Heart right ventricle (tissue), 16 donors: ENCODE measurements at regions not wholly inside any gene's neighbourhood (a gene's known extent, or its start where the extent isn't known, plus 50 kb on each side); places are given as distances from the start of the nearest gene placed in this dataset.

Experiments
- ATAC-seq, 8 donors: fragments of 200-7000 bp; cut with Tn5 transposase; one replicate each; pipeline ENCODE4 v1.9.1; 2020; ENCODE audit warnings: mild to moderate bottlenecking in 8 of 8, moderate library complexity in 8 of 8, moderate number of reproducible peaks in 1 of 8
- DNase-seq, 2 donors: peaks; one replicate each; pipeline ENCODE4 v3.0.0-alpha.2; 2020
- H3K27ac ChIP-seq, 10 donors: fragments of 200-600 bp; sonication (generic) in 2 of 10; one replicate each; pipeline versions ENCODE4 v1.5.0 to v1.8.0; 2020 to 2022; ENCODE audit warnings: mild to moderate bottlenecking in 3 of 10
- H3K27me3 ChIP-seq, 7 donors: fragments of 200-600 bp; one replicate each; pipeline ENCODE4 v1.8.0; 2021 to 2022; ENCODE audit warnings: mild to moderate bottlenecking in 2 of 7
- H3K36me3 ChIP-seq, 9 donors: fragments of 200-600 bp; sonication (generic) in 1 of 9; one replicate each; pipeline versions ENCODE4 v1.5.0 to v1.8.0; 2020 to 2022; ENCODE audit warnings: mild to moderate bottlenecking in 2 of 9
- H3K4me1 ChIP-seq, 9 donors: fragments of 200-600 bp; sonication (generic) in 1 of 9; one replicate each; pipeline versions ENCODE4 v1.5.0 to v1.8.0; 2020 to 2022; ENCODE audit warnings: mild to moderate bottlenecking in 4 of 9
- H3K4me3 ChIP-seq, 10 donors: fragments of 200-600 bp; sonication (generic) in 2 of 10; one replicate each; pipeline versions ENCODE4 v1.5.0 to v1.8.0; 2020 to 2022; ENCODE audit warnings: mild to moderate bottlenecking in 7 of 10, moderate library complexity in 2 of 10
- H3K9me3 ChIP-seq, 11 donors: fragments of 200-600 bp in 10 of 11; sonication (generic) in 2 of 11; one replicate each; pipeline versions ENCODE4 v1.5.0 to v1.8.0; 2013 to 2022; ENCODE audit warnings: mild to moderate bottlenecking in 2 of 11, control low read depth in 1 of 11, moderate library complexity in 1 of 11
- WGBS, 2 donors: extraction: QIAGEN DNeasy Blood & Tissue Kit; methylation state at CpG; one replicate each; pipeline ENCODE4 v1.1.7; 2013; ENCODE audit warnings: inconsistent platforms in 1 of 2; 5-methylcytosine and 5-hydroxymethylcytosine counted together
- intact Hi-C, 10 donors: fragments of 100-400 bp; cut with DNase I; formaldehyde crosslinking; loops; one replicate each; pipeline versions ENCODE4 v1.11.1 to v1.14.2; 2022
- TF ChIP-seq, protein P1 (sequence below), 9 donors: fragments of 200-600 bp; sonication (generic) in 2 of 9; IDR thresholded peaks; one replicate each; pipeline versions ENCODE4 v1.5.0 to v1.8.0; 2021 to 2022; ENCODE audit warnings: antibody characterized with exemption in 9 of 9, mild to moderate bottlenecking in 5 of 9, moderate library complexity in 1 of 9
- donor health status: Arrhythmogenic right ventricular cardiomyopathy.
- donor health status: ischemic (EF 13 %, LVEDD 7.1; RV severe dilation, severe dysfunction).
- donor health status: healthy with polysubstance abuse.
- donor health status: DM: no; HTN: yes; CAD: no.
- donor health status: DM: no; HTN: no; CAD: no.
- donor health status: ischemic (EF 25% LVEDD 6.9; RV normal size, moderate dysfunction).
- donor health status: ischemic (EF 25% LVEDD 5.7; RV mildly dilated, moderate dysfunction).
- donor health status: healthy.
- donor health status: DM: yes; HTN: yes; CAD: no.
- donor health status: Ischemic cardiomyopathy.
- donor health status: ischemic (EF 35%, LVEDD 5.7; RV mildly dilated, moderate dysfunction).
- donor health status: nonischemic (EF 11% LVEDD 7.7; RV severe dilation, severe dysfunction).
- donor health status: DM: yes; HTN: yes; CAD: no.
- donor health status: PGD.
- donor health status: ischemic (EF 29% LVEDD 5.4; RV normal size, mild dysfunction).
- donor health status: nonischemic (EF 23%, LVEDD 6.1; RV moderate dilation, normal function).

DNA sequence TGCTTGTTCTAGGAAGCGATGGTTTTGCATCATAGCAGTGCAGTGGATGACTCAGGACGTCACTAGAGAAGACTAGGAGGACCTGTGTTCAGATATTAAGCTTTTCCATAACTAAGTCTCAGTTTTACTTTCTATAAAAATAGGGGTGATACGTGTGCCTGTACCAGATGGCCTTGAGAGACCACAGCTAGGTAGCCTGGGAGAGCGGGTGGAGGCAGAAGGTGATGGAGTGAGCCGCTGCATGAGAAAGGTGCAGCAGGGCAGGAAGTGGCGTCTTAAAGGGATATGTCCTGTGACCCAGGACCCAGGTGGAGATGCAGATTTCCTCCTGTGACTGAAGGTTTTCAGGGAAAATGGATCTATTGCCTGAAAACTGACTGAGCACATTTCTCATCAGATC is 304.9 kb downstream of the CDC14C start:
- Histone ChIP-seq H3K27ac (no peak overlapping the region), H3K27me3 (no peaks in the 10 kb centered on the region), H3K4me1 (no peaks in the 10 kb centered on the region), H3K4me3 (no peak overlapping the region), H3K36me3 (no peaks in the 10 kb centered on the region), H3K9me3 (no peaks in the 10 kb centered on the region)
- no peak for DNase-seq
- ATAC-seq: no peak
- 71 to 75% methylated on average over 6 of the region's 6 CpGs for WGBS, 2 donors
- TF ChIP-seq, protein P1, sequence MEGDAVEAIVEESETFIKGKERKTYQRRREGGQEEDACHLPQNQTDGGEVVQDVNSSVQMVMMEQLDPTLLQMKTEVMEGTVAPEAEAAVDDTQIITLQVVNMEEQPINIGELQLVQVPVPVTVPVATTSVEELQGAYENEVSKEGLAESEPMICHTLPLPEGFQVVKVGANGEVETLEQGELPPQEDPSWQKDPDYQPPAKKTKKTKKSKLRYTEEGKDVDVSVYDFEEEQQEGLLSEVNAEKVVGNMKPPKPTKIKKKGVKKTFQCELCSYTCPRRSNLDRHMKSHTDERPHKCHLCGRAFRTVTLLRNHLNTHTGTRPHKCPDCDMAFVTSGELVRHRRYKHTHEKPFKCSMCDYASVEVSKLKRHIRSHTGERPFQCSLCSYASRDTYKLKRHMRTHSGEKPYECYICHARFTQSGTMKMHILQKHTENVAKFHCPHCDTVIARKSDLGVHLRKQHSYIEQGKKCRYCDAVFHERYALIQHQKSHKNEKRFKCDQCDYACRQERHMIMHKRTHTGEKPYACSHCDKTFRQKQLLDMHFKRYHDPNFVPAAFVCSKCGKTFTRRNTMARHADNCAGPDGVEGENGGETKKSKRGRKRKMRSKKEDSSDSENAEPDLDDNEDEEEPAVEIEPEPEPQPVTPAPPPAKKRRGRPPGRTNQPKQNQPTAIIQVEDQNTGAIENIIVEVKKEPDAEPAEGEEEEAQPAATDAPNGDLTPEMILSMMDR (IDR thresholded peaks at IDR 0.05): no peak
- intact Hi-C loops: no loop called here

DNA sequence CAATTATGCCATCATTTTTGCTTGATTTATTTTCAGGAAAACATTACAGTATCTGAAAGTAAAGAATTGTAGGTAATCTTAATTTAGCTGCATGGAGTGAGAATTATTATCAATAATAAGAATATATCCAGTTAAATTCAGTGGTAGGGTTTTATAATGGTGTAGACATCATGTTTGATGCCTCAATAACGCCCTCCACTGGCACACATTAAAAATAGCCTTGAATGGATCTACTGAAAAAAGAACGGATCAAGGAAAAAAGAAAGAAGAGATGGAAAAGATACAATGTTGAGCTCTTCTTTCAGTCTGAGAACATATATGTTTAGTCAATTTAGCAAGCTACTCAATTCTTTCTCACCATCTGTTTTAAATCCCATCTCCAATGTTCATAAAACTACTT is 319.2 kb downstream of the CDC14C start:
- intact Hi-C loops: no loop called here
- DNase-seq (no peak), ATAC-seq (no peak)
- peaks cover 0 to 22% (median 7%) of the 10 kb centered on the region in 11 donors for H3K9me3 ChIP-seq
- WGBS, 2 donors: 17 to 29% methylated on average over 2 of the region's 2 CpGs
- TF ChIP-seq, protein P1 (IDR thresholded peaks at IDR 0.05): no peak
- no peaks in the 10 kb centered on the region for H3K27me3 ChIP-seq
- H3K4me1 ChIP-seq: no peaks in the 10 kb centered on the region
- no peaks in the 10 kb centered on the region for H3K36me3 ChIP-seq
- H3K4me3 ChIP-seq: no peak overlapping the region
- H3K27ac ChIP-seq: no peak overlapping the region

DNA sequence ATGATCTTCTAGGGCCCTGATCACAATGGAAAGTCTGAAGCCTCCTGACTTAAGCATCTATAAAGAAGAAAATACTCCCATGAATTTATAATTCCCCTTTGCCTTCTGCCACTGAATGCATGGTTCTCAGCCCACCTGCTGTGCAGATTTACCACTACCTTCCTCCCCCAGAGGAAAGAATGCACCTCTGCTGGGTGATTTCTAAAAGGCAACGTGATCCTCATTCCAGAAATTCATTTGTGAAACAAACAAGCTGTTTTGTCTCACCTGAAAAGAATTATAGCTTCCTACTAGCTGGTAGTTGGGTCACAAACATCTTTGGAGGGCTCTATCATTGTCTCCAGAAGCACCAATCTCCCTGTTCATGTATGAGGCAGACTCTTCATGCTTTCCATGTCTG is 320.2 kb downstream of the CDC14C start:
- ATAC-seq (no peak), DNase-seq (no peak)
- Histone ChIP-seq H3K9me3 (peaks cover 0 to 12% (median 0%) of the 10 kb centered on the region in 11 donors), H3K27ac (no peak overlapping the region), H3K36me3 (no peaks in the 10 kb centered on the region), H3K4me3 (no peak overlapping the region), H3K27me3 (no peaks in the 10 kb centered on the region), H3K4me1 (no peaks in the 10 kb centered on the region)
- intact Hi-C loops: no loop called here
- TF ChIP-seq, protein P1 (IDR thresholded peaks at IDR 0.05): no peak
- WGBS, 2 donors: 2 to 7% methylated on average over 1 of the region's 1 CpG

DNA sequence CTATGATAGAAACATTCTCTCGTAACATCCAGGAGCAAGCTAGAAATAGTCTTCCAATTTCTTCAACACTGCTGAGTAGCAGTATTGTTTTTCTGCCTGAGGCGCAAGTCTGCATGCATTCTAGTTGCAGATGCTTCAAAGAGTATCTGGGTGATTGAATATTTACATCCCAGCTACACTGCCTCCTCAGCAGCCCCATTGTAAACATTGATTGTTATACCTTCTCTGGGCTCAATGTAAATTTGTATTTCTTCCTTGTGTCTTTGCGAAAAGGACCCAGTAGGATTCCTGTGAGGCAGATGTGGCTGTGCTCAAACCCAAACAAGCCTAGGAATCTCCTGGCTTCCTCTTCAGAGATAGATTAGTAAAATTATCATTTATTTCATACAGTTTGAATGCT is 320.7 kb downstream of the CDC14C start:
- H3K4me1 ChIP-seq: no peaks in the 10 kb centered on the region
- TF ChIP-seq, protein P1 (IDR thresholded peaks at IDR 0.05): no peak
- H3K4me3 ChIP-seq: no peak overlapping the region
- H3K9me3 ChIP-seq: peaks cover 0 to 7% (median 0%) of the 10 kb centered on the region in 11 donors
- intact Hi-C loops: no loop called here
- H3K36me3 ChIP-seq: no peaks in the 10 kb centered on the region
- no peak overlapping the region for H3K27ac ChIP-seq
- 34 to 59% methylated on average over 3 of the region's 3 CpGs for WGBS, 2 donors
- DNase-seq (no peak), ATAC-seq (no peak)
- H3K27me3 ChIP-seq: no peaks in the 10 kb centered on the region

DNA sequence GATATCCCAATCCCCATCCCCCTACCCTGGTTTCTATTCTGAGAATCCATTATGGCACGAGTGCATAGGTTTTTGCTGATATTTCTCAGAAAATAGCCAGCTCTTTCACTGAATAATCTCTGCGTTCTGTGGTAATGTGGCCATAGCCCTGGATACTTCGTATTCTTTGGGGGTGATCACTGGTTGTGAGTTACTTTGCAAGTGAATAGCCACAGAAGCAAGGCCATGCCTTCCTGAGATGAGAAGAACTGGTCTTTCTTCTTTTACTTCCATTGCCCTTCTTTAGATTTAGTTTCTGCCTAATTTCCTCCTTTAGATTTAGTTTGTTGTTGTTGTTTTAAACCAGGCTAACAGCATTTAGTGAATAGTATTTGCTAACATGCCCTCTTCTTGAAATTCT is 323.4 kb downstream of the CDC14C start:
- 62 to 65% methylated on average over 3 of the region's 3 CpGs for WGBS, 2 donors
- intact Hi-C loops: no loop called here
- no peaks in the 10 kb centered on the region for H3K27me3 ChIP-seq

More for the DNA sequence above, 323.4 kb downstream of the CDC14C start:
- DNase-seq: no peak
- Histone ChIP-seq H3K36me3 (no peaks in the 10 kb centered on the region), H3K9me3 (no peaks in the 10 kb centered on the region), H3K4me3 (no peak overlapping the region), H3K4me1 (no peaks in the 10 kb centered on the region), H3K27ac (no peak overlapping the region)
- ATAC-seq: no peak
- TF ChIP-seq, protein P1 (IDR thresholded peaks at IDR 0.05): no peak
